GM23338 (cell line): ENCODE measurements at regions not wholly inside any gene's neighbourhood (a gene's known extent, or its start where the extent isn't known, plus 50 kb on each side); places are given as distances from the start of the nearest gene placed in this dataset.

Experiments
- ATAC-seq: fragments of 200-7000 bp; cut with Tn5 transposase; 3 replicates; pipeline ENCODE4 v1.9.1; 2020
- DNase-seq: peaks from one replicate; pipeline ENCODE4 v3.0.0-alpha.2; 2015; ENCODE audit warnings: low spot score
- H2AFZ ChIP-seq: fragments of 200-600 bp; sonication (generic); 2 replicates; pipeline ENCODE4 v1.8.0; 2016; ENCODE audit warnings: antibody characterized with exemption, mild to moderate bottlenecking, moderate library complexity
- H3F3A ChIP-seq: fragments of 200-600 bp; sonication (generic); replicated peaks from 2 replicates; pipeline ENCODE4 v1.8.0; 2017; ENCODE audit warnings: antibody characterized with exemption, mixed run types, low read depth
- H3K27ac ChIP-seq: fragments of 200-600 bp; sonication (generic); 2 replicates; pipeline ENCODE4 v1.6.1; 2016; ENCODE audit warnings: low read depth
- H3K27me3 ChIP-seq: fragments of 200-600 bp; sonication (generic); 2 replicates; pipeline ENCODE4 v1.8.0; 2016; ENCODE audit warnings: mild to moderate bottlenecking, mixed run types, moderate library complexity; ENCODE audit not compliant: insufficient read depth
- H3K36me3 ChIP-seq: fragments of 200-600 bp; sonication (generic); 2 replicates; pipeline ENCODE4 v1.8.0; 2016; ENCODE audit warnings: mild to moderate bottlenecking; ENCODE audit not compliant: insufficient read depth
- H3K4me1 ChIP-seq: fragments of 200-600 bp; sonication (generic); 2 replicates; pipeline ENCODE4 v1.8.0; 2016; ENCODE audit warnings: mild to moderate bottlenecking, moderate library complexity; ENCODE audit not compliant: insufficient read depth
- H3K4me2 ChIP-seq: fragments of 200-600 bp; sonication (generic); 2 replicates; pipeline ENCODE4 v1.7.1; 2017; ENCODE audit warnings: mixed run types
- H3K4me3 ChIP-seq: fragments of 200-600 bp; sonication (generic); 2 replicates; pipeline ENCODE4 v1.6.1; 2016; ENCODE audit warnings: mixed run types
- H3K79me2 ChIP-seq: fragments of 200-600 bp; sonication (generic); replicated peaks from 2 replicates; pipeline ENCODE4 v1.8.0; 2017; ENCODE audit warnings: mild to moderate bottlenecking; ENCODE audit not compliant: insufficient read depth
- H3K9me2 ChIP-seq: fragments of 200-600 bp; sonication (generic); 2 replicates; pipeline ENCODE4 v1.8.0; 2017; ENCODE audit not compliant: insufficient read depth
- H4K20me1 ChIP-seq: fragments of 200-600 bp; sonication (generic); replicated peaks from 2 replicates; pipeline ENCODE4 v1.8.0; 2017; ENCODE audit warnings: mild to moderate bottlenecking; ENCODE audit not compliant: insufficient read depth
- H3K27ac Mint-ChIP-seq: 2 replicates; pipeline ENCODE4 v1.8.0; 2020; ENCODE audit warnings: inconsistent platforms, mild to moderate bottlenecking, moderate library complexity, mixed read lengths
- H3K27me3 Mint-ChIP-seq: 3 replicates; pipeline ENCODE4 v1.8.0; 2022; ENCODE audit warnings: low read depth, mild to moderate bottlenecking, moderate library complexity, mixed read lengths, inconsistent platforms; ENCODE audit not compliant: insufficient read depth, poor library complexity
- H3K36me3 Mint-ChIP-seq: 3 replicates; pipeline ENCODE4 v1.8.0; 2021; ENCODE audit warnings: low read depth, mild to moderate bottlenecking, inconsistent platforms, moderate library complexity, mixed read lengths
- H3K4me1 Mint-ChIP-seq: 3 replicates; pipeline ENCODE4 v1.8.0; 2020; ENCODE audit warnings: mild to moderate bottlenecking, inconsistent platforms, mixed read lengths
- H3K4me3 Mint-ChIP-seq: 3 replicates; pipeline ENCODE4 v1.8.0; 2021; ENCODE audit warnings: moderate library complexity, mild to moderate bottlenecking, inconsistent platforms, mixed read lengths
- H3K9me3 Mint-ChIP-seq: 3 replicates; pipeline ENCODE4 v1.8.0; 2020; ENCODE audit warnings: moderate library complexity, mild to moderate bottlenecking, inconsistent platforms, mixed read lengths
- EZH2 ChIP-seq: fragments of 200-600 bp; sonication (generic); IDR thresholded peaks from one replicate; pipeline ENCODE4 v1.8.0; 2017; ENCODE audit warnings: antibody characterized with exemption, mild to moderate bottlenecking, low read depth; ENCODE audit not compliant: unreplicated experiment
- JUNB ChIP-seq: IDR thresholded peaks from one replicate; pipeline ENCODE4 v1.6.1; 2016; ENCODE audit warnings: antibody characterized with exemption; ENCODE audit not compliant: unreplicated experiment
- NANOG ChIP-seq: IDR thresholded peaks from 2 replicates; pipeline ENCODE4 v1.6.1; 2016; ENCODE audit warnings: antibody characterized with exemption, borderline replicate concordance
- STAT1 ChIP-seq: IDR thresholded peaks from one replicate; pipeline ENCODE4 v1.6.1; 2016; ENCODE audit warnings: antibody characterized with exemption; ENCODE audit not compliant: unreplicated experiment
- ZNF114 ChIP-seq: fragments of 250-450 bp; sonication (Bioruptor Pico); IDR thresholded peaks from 2 replicates; pipeline ENCODE4 v1.5.0; 2020; ENCODE audit warnings: mild to moderate bottlenecking, moderate library complexity
- ZNF331 ChIP-seq: fragments of 250-450 bp; sonication (Bioruptor Pico); IDR thresholded peaks from 2 replicates; pipeline ENCODE4 v1.5.0; 2020; ENCODE audit warnings: low read depth, mild to moderate bottlenecking, moderate library complexity
- ZNF462 ChIP-seq: fragments of 250-450 bp; sonication (Bioruptor Pico); IDR thresholded peaks from 2 replicates; pipeline ENCODE4 v1.5.0; 2020; ENCODE audit warnings: mild to moderate bottlenecking, moderate library complexity
- TF ChIP-seq, protein P1 (sequence below), 2 experiments: fragments of 200-600 bp in 1 of 2; sonication (generic) in 1 of 2; conservative IDR thresholded peaks; 2 replicates each; pipeline versions ENCODE4 v1.5.1 to v1.6.1; 2016 to 2017; ENCODE audit warnings: antibody characterized with exemption in 2 of 2, low read depth in 2 of 2, mild to moderate bottlenecking in 2 of 2, moderate library complexity in 1 of 2

DNA sequence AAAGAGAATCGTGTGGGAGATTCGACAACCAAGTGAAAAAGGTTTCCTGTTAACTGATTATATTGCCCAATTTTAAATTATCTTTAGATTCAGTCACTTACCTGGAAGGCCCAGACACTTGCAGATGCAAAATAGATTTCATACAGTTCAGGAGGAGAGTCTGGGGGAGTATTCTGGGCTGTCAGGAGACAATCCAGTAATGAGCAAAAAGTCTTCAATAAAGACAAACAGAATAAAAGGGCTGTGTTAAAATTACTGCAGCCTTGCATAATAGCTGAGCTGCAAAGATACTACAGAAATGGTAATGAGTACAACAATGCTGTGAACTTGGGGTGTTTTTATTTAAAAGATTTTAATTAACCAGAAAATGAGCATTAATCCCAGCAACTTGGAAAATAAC is 303.6 kb downstream of the SP3 start (continued):
- TF ChIP-seq EZH2, result no peak
- TF ChIP-seq ZNF114, result no peak
- TF ChIP-seq STAT1, result no peak

DNA sequence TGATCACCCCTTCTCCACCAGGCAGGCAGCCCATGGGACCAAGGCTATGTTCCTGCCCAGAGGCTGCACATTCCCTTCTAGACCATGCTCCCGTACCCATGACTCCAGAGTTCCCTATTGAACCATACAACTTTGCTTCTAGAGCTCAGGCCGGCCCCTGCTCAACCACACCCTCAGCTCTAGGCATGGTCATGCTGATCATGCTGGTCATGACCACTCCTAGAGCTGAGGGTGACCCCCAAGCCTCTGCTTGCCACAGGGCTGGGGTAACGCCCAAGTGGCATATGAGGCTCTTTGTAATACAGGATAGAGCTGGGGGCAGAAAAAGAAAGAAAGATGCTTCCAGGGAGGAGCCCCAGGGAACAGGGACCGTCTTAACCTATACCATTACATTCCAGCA is 301.8 kb downstream of the SP3 start:
- no peak for ATAC-seq
- H3K4me2 ChIP-seq, result no peak overlapping the region
- no peaks in the 10 kb centered on the region for H4K20me1 ChIP-seq
- H3K4me3 Mint-ChIP-seq, result no peak overlapping the region
- no peak for TF ChIP-seq JUNB
- no peak for TF ChIP-seq EZH2
- TF ChIP-seq, protein P1, sequence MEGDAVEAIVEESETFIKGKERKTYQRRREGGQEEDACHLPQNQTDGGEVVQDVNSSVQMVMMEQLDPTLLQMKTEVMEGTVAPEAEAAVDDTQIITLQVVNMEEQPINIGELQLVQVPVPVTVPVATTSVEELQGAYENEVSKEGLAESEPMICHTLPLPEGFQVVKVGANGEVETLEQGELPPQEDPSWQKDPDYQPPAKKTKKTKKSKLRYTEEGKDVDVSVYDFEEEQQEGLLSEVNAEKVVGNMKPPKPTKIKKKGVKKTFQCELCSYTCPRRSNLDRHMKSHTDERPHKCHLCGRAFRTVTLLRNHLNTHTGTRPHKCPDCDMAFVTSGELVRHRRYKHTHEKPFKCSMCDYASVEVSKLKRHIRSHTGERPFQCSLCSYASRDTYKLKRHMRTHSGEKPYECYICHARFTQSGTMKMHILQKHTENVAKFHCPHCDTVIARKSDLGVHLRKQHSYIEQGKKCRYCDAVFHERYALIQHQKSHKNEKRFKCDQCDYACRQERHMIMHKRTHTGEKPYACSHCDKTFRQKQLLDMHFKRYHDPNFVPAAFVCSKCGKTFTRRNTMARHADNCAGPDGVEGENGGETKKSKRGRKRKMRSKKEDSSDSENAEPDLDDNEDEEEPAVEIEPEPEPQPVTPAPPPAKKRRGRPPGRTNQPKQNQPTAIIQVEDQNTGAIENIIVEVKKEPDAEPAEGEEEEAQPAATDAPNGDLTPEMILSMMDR (conservative IDR thresholded peaks at IDR 0.05; ENCODE audit: low read depth in 2 of 2), result no peak
- no peak for TF ChIP-seq ZNF462 (CRISPR knock-in tag)
- TF ChIP-seq ZNF331 (CRISPR knock-in tag), result no peak
- TF ChIP-seq STAT1, result no peak
- TF ChIP-seq ZNF114, result no peak
- TF ChIP-seq NANOG, result no peak
- H3K9me3 Mint-ChIP-seq, result no peaks in the 10 kb centered on the region
- H3K27me3 Mint-ChIP-seq, result peaks cover 14% of the 10 kb centered on the region
- peaks cover 9% of the 10 kb centered on the region for H3K4me1 Mint-ChIP-seq
- H3K4me3 ChIP-seq, result no peak overlapping the region
- no peaks in the 10 kb centered on the region for H3K27me3 ChIP-seq
- H3K27ac ChIP-seq, result no peak overlapping the region
- H3K79me2 ChIP-seq, result no peaks in the 10 kb centered on the region
- no peaks in the 10 kb centered on the region for H3K36me3 Mint-ChIP-seq
- no peaks in the 10 kb centered on the region for H3F3A ChIP-seq
- H3K9me2 ChIP-seq, result peaks cover 5% of the 10 kb centered on the region; the same call in 1 of the 2 replicates
- H3K36me3 ChIP-seq, result no peaks in the 10 kb centered on the region
- no peak for DNase-seq
- H2AFZ ChIP-seq, result no peak overlapping the region
- H3K4me1 ChIP-seq, result peaks cover 8% of the 10 kb centered on the region; the same call in 1 of the 2 replicates
- H3K27ac Mint-ChIP-seq, result no peak overlapping the region
